HepG2 (cell line): ENCODE measurements at regions not wholly inside any gene's neighbourhood (a gene's known extent, or its start where the extent isn't known, plus 50 kb on each side); places are given as distances from the start of the nearest gene placed in this dataset.

Source experiments
- ATAC-seq: fragments of 200-7000 bp; cut with Tn5 transposase; 3 replicates; pipeline ENCODE4 v1.9.1; 2020; ENCODE audit warnings: mild to moderate bottlenecking, moderate library complexity
- BruUV-seq: library from RNA; stranded (reverse); fragments of 400-500 nt; replicated peaks from 2 replicates; lab custom pipeline; 2021; lab: Mats Ljungman, UMichigan
- CTCF ChIA-PET: fragments of 300-600 bp; formaldehyde crosslinking; extraction: SDS; loops from one replicate; lab custom pipeline; 2021; ENCODE audit warnings: low total read pairs, inconsistent platforms, low intra/inter-chr PET ratio; lab: Yijun Ruan, JAX
- POLR2A ChIA-PET: fragments of 350-600 bp; sonication (Branson Sonifier 250); formaldehyde crosslinking; loops from one replicate; lab custom pipeline; 2020; ENCODE audit warnings: antibody characterized with exemption, inconsistent platforms; lab: Yijun Ruan, JAX
- DNase-seq: peaks from one replicate; pipeline ENCODE4 v3.0.0-alpha.2; 2015; ENCODE audit warnings: low spot score
- FAIRE-seq: peaks from 3 replicates; lab custom pipeline; 2011; peaks lifted over from hg19 to GRCh38; lab: Jason Lieb, UNC
- H2AFZ ChIP-seq: one replicate; pipeline ENCODE4 v1.6.1; 2011; ENCODE audit warnings: low read length, inconsistent platforms
- H3K27ac ChIP-seq: fragments of 300-600 bp; 3 replicates; pipeline ENCODE4 v1.8.0; 2011; ENCODE audit warnings: mixed run types, mild to moderate bottlenecking, mixed read lengths, low read length, inconsistent platforms; ENCODE audit not compliant: insufficient read depth; ENCODE audit errors: extremely low read length
- H3K27me3 ChIP-seq, 2 experiments: fragments of 200-600 bp in 1 of 2; 2 replicates in 1 of 2; 3 replicates in 1 of 2; pipeline versions ENCODE4 v1.6.0 to v1.8.0; 2011; ENCODE audit warnings: low read length in 2 of 2, mild to moderate bottlenecking in 2 of 2, moderate library complexity in 2 of 2, inconsistent platforms in 1 of 2; ENCODE audit not compliant: insufficient read depth in 2 of 2, control insufficient read depth in 1 of 2
- H3K36me3 ChIP-seq, 2 experiments: fragments of 200-600 bp in 1 of 2; replicated peaks in 1 of 2; 2 replicates in 1 of 2; 3 replicates in 1 of 2; pipeline versions ENCODE4 v1.5.1 to v1.8.0; 2011; ENCODE audit warnings: low read length in 2 of 2, inconsistent platforms in 1 of 2; ENCODE audit not compliant: insufficient read depth in 2 of 2, control insufficient read depth in 1 of 2
- H3K4me1 ChIP-seq: 2 replicates; pipeline ENCODE4 v1.5.1; 2012; ENCODE audit warnings: low read length, inconsistent platforms; ENCODE audit not compliant: insufficient read depth
- H3K4me2 ChIP-seq: 2 replicates; pipeline ENCODE4 v1.6.0; 2011; ENCODE audit warnings: low read depth, low read length, inconsistent platforms
- H3K4me3 ChIP-seq, 3 experiments: fragments of 200-600 bp in 1 of 3; sonication (generic), shearing (Covaris generic) in 1 of 3; replicated peaks in 1 of 3; 2 replicates each; pipeline ENCODE4 v1.5.1; 2011 to 2016; ENCODE audit warnings: low read length in 3 of 3, inconsistent platforms in 2 of 3, low read depth in 2 of 3, mild to moderate bottlenecking in 2 of 3, control low read depth in 1 of 3, mixed read lengths in 1 of 3; ENCODE audit not compliant: insufficient read depth in 1 of 3
- H3K79me2 ChIP-seq: one replicate; pipeline ENCODE4 v1.6.1; 2011; ENCODE audit warnings: low read length, inconsistent platforms; ENCODE audit not compliant: insufficient read depth
- H3K9ac ChIP-seq: 2 replicates; pipeline ENCODE4 v1.6.0; 2011; ENCODE audit warnings: mild to moderate bottlenecking, low read depth, low read length, inconsistent platforms; ENCODE audit not compliant: insufficient read depth
- H3K9me3 ChIP-seq: 2 replicates; pipeline ENCODE4 v1.5.1; 2012; ENCODE audit warnings: mild to moderate bottlenecking, low read length
- H4K20me1 ChIP-seq: 2 replicates; pipeline ENCODE4 v1.6.0; 2011; ENCODE audit warnings: inconsistent platforms, mild to moderate bottlenecking, low read length, moderate library complexity; ENCODE audit not compliant: insufficient read depth
- ASH2L ChIP-seq: fragments of 300-600, 200-600 bp; sonication (generic); IDR thresholded peaks from 2 replicates; pipeline ENCODE4 v1.7.0; 2017; ENCODE audit warnings: low read depth, mild to moderate bottlenecking, moderate library complexity, mixed read lengths, low read length; ENCODE audit not compliant: insufficient read length
- GTF2F1 ChIP-seq: fragments of 150-350 bp; IDR thresholded peaks from 2 replicates; pipeline ENCODE4 v1.6.1; 2014; ENCODE audit warnings: low read length
- IRX3 ChIP-seq: sonication (generic); formaldehyde crosslinking; IDR thresholded peaks from 2 replicates; pipeline ENCODE4 v1.8.1; 2023; ENCODE audit warnings: mild to moderate bottlenecking, low read depth, missing genetic modification reagents, borderline replicate concordance
- KDM4B ChIP-seq: sonication (generic); formaldehyde crosslinking; IDR thresholded peaks from 2 replicates; pipeline ENCODE4 v1.4.0; 2020; ENCODE audit warnings: missing genetic modification reagents
- KLF12 ChIP-seq: sonication (generic); formaldehyde crosslinking; IDR thresholded peaks from 2 replicates; pipeline ENCODE4 v1.4.0; 2020; ENCODE audit warnings: missing genetic modification reagents, borderline replicate concordance
- LBX2 ChIP-seq: sonication (generic); formaldehyde crosslinking; IDR thresholded peaks from 2 replicates; pipeline ENCODE4 v1.5.0; 2020; ENCODE audit warnings: missing genetic modification reagents, mild to moderate bottlenecking, borderline replicate concordance
- PRMT3 ChIP-seq: sonication (generic); formaldehyde crosslinking; IDR thresholded peaks from 2 replicates; pipeline ENCODE4 v1.8.1; 2022; ENCODE audit warnings: low read depth, mild to moderate bottlenecking, moderate library complexity, missing genetic modification reagents, borderline replicate concordance
- TARDBP ChIP-seq: sonication (generic); formaldehyde crosslinking; IDR thresholded peaks from 2 replicates; pipeline ENCODE4 v1.8.0; 2022; ENCODE audit warnings: mild to moderate bottlenecking, missing genetic modification reagents
- TCF7L2 ChIP-seq: IDR thresholded peaks from 2 replicates; pipeline ENCODE4 v1.6.1; 2011; ENCODE audit warnings: mild to moderate bottlenecking, low read depth, low read length, moderate library complexity
- USF2 ChIP-seq, 2 experiments: sonication (generic) in 1 of 2; formaldehyde crosslinking in 1 of 2; IDR thresholded peaks; 2 replicates each; pipeline versions ENCODE4 v1.5.1 to v1.6.1; 2011 to 2020; ENCODE audit warnings: borderline replicate concordance in 1 of 2, low read depth in 1 of 2, low read length in 1 of 2, mild to moderate bottlenecking in 1 of 2, missing genetic modification reagents in 1 of 2, moderate library complexity in 1 of 2
- ZBTB8A ChIP-seq: sonication (generic); formaldehyde crosslinking; IDR thresholded peaks from 2 replicates; pipeline ENCODE4 v1.4.0; 2020; ENCODE audit warnings: mild to moderate bottlenecking, low read depth, missing genetic modification reagents, borderline replicate concordance
- ZNF678 ChIP-seq: sonication (generic); formaldehyde crosslinking; IDR thresholded peaks from 2 replicates; pipeline ENCODE4 v1.4.0; 2020; ENCODE audit warnings: mild to moderate bottlenecking, missing genetic modification reagents
- ZSCAN5A ChIP-seq: sonication (generic); formaldehyde crosslinking; IDR thresholded peaks from 2 replicates; pipeline ENCODE4 v1.8.0; 2022; ENCODE audit warnings: mild to moderate bottlenecking, missing genetic modification reagents, borderline replicate concordance
- WGBS: methylation state at CpG from one replicate; pipeline ENCODE4 v1.1.6; 2017; ENCODE audit warnings: low lambda C conversion rate; 5-methylcytosine and 5-hydroxymethylcytosine counted together
- in situ Hi-C: cut with HindIII; loops from 2 replicates; pipeline ENCODE4 v1.10.0; 2017; ENCODE audit warnings: low pct_unique_long_range_greater_than_20kb; ENCODE audit not compliant: extremely low pct_ligation_motif_present
- intact Hi-C: fragments of 100-400 bp; cut with micrococcal nuclease; formaldehyde crosslinking; loops from one replicate; pipeline ENCODE4 v1.10.0; 2022; ENCODE audit not compliant: unreplicated experiment

GRCh38 chr12:60066655-60067054 is 470.8 kb downstream of the SLC16A7 start:
- BruUV-seq = no TSS peak
- ATAC-seq = no peak

More at GRCh38 chr12:60066655-60067054, 470.8 kb downstream of the SLC16A7 start:
- in situ Hi-C loops = no loop called here
- Histone ChIP-seq H3K9me3 (no peaks in the 10 kb centered on the region), H4K20me1 (no peaks in the 10 kb centered on the region), H3K4me2 (no peak overlapping the region), H3K4me1 (no peaks in the 10 kb centered on the region), H3K79me2 (no peaks in the 10 kb centered on the region), H3K4me3 (no peak overlapping the region), H2AFZ (no peak overlapping the region), H3K27me3 (no peaks in the 10 kb centered on the region; a peak in 1 of 5 replicates), H3K27ac (no peak overlapping the region), H3K9ac (no peak overlapping the region)
- CTCF ChIA-PET = no interaction called here
- FAIRE-seq (no peak), DNase-seq (no peak)
- WGBS = 0% methylated on average over 1 of the region's 1 CpG
- intact Hi-C loops = no loop called here
- POLR2A ChIA-PET = no interaction called here
- no peak for TF ChIP-seq KLF12 (CRISPR knock-in tag)
- no peak for TF ChIP-seq TARDBP (CRISPR knock-in tag)
- TF ChIP-seq PRMT3 = no peak
- TF ChIP-seq KDM4B (CRISPR knock-in tag) = no peak
- no peak for TF ChIP-seq ZSCAN5A (CRISPR knock-in tag)
- no peak for TF ChIP-seq LBX2 (CRISPR knock-in tag)
- TF ChIP-seq ZBTB8A (CRISPR knock-in tag) = no peak
- no peak for TF ChIP-seq TCF7L2
- TF ChIP-seq IRX3 = no peak
- no peak for TF ChIP-seq ZNF678 (CRISPR knock-in tag)
- TF ChIP-seq ASH2L = no peak
- TF ChIP-seq GTF2F1 = no peak
- TF ChIP-seq USF2 (IDR thresholded peaks at IDR 0.05; ENCODE audit: low read depth, low read length) = no peak
- no peak for TF ChIP-seq USF2 (CRISPR knock-in tag; IDR thresholded peaks at IDR 0.05; ENCODE audit: borderline replicate concordance)
- TF ChIP-seq, all 625 proteins: peak for 0
- H3K36me3 ChIP-seq = no peaks in the 10 kb centered on the region
